ENCODE measurements at regions not wholly inside any gene's neighbourhood (a gene's known extent, or its start where the extent isn't known, plus 50 kb on each side); places are given as distances from the start of the nearest gene placed in this dataset.

DNA sequence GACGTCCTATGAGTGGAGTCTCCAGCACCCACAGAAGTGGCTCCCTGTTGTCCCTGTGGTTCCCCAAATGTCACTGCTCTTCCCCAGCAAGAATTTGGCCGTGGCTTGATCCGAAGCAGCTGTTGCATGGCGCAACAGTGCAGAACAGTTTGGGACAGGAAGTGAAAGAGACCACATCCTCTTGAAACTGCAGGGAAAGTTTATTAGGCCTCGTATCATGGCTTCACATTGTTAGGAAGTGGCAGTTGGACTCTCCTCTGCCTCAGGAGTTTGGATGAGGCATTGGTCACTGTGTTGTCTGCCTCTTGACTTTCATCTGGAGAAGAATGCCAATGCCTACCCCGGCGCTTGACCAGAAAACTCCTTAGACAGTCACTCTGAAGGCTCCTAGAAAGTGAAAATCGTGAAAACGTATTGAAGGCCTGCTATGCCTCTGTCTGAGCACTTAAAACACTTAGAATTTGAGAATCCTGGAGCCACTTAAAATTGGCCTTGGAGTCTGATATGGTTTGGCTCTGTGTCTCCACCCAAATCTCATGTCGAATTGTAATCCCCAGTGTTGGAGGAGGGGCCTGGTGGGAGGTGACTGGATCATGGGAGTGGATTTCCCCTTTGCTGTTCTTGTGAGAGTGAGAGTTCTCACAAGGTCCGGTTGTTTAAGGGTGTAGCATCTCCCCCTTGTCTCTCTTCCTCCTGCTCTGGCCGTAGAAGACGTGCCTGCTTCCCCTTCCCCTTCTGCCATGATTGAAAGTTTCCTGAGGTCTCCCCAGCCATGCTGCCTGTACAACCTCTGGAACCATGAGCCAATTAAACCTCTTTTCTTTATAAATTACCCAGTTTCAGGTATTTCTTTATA is 334.9 kb upstream of the JARID2 start:
- no peak for DNase-seq (ENCODE audit: low spot score)
- in situ Hi-C loops (cut with HindIII; ENCODE audit: low sequenced_read_pairs), result no loop called here

DNA sequence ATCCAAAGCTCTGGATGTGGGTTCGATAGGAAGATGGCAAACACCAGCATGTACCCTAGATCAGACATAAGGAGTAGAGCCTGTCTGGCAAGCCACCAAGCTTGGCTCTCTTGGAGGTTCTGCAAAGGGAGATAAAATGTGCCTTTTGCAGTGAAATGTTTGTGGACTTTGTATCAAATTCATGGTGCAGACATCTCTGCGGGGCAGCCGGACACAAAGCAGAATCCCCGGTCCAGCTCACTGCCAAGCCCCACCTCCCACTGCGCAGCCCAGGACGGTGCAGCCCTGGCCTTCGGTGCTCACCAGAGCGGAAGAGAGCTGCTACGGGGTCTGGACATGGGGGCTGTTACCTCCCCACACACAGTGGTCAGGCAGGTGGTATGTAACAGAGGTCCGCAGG is 333.6 kb upstream of the JARID2 start:
- in situ Hi-C loops (cut with HindIII; ENCODE audit: low sequenced_read_pairs), result no loop called here
- no peak for DNase-seq (ENCODE audit: low spot score)

DNA sequence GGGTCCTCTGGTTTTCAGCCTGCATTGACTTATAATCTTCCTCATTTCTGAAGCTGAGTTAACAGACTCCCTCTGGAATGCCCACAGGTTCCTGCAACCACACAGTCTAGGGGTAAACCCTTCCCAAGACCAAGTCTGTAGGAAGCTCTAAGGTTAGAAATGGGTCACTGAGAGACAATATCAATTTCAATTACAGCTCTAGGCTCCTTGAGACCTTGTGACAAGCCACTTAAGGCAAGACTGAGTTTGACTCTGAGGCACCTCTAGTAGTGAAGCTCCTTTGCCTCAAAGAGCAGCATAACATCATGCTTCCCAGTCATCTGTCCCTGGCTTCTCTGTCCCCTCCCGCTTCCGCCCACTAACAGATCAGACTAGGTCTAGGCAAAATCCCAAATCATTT is 333.2 kb upstream of the JARID2 start:
- in situ Hi-C loops (cut with HindIII; ENCODE audit: low sequenced_read_pairs), result no loop called here
- no peak for DNase-seq (ENCODE audit: low spot score)

DNA sequence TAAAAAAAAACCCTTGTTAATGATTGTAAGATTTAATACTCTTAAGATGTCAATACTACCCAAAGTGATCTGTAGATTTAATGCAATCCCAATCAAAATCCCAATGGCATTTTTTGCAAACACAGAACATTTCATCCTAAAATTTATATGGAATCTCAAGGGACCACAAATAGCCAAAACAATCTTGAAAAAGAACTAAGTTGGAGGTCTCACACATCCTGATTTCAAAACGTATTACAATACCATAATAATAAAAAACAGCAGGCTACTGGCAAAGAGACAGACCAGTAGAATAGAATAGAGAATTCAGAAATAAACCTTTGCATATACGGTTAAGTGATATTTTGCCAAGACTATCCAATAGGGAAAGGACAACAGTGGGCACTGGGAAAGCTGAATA is 331.9 kb upstream of the JARID2 start:
- no peak for DNase-seq (ENCODE audit: low spot score)
- in situ Hi-C loops (cut with HindIII; ENCODE audit: low sequenced_read_pairs), result no loop called here

DNA sequence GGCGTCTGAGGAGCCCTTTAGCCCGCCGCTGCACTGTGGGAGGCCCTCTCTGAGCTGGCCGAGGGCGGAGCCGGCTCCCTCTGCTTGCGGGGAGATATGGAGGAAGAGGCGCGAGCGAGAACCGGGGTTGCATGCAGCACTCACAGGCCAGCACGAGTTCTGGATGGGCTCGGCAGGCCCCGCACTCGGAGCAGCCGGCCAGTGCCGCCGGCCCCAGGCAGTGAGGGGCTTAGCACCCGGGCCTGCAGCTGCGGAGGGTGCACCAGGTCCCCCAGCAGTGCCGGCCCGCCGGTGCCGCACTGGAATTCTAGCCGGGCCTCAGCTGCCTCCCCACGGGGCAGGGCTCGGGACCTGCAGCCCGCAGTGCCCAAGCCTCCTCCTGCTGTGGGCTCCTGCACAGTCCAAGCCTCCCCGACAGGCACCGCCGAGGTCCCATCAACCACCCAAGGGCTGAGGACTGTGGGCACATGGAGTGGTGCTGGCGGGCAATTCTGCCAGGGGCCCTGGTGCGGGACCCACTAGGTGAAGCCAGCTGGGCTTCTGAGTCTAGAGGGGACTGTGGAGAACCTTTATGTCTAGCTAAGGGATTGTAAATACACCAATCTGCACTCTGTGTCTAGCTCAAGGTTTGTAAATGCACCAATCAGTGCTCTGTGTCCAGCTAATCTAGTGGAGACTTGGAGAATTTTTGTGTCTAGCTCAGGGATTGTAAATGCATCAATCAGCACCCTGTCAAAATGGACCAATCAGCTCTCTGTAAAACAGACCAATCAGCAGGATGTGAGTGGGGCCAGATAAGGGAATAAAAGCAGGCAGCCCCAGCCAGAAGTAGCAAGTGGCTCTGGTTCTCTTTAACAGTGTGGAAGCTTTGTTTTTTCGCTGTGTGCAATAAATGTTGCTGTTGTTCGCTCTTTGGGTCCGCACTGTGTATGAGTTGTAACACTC is 329.7 kb upstream of the JARID2 start:
- in situ Hi-C loops (cut with HindIII; ENCODE audit: low sequenced_read_pairs), result no loop called here
- no peak for DNase-seq (ENCODE audit: low spot score)

DNA sequence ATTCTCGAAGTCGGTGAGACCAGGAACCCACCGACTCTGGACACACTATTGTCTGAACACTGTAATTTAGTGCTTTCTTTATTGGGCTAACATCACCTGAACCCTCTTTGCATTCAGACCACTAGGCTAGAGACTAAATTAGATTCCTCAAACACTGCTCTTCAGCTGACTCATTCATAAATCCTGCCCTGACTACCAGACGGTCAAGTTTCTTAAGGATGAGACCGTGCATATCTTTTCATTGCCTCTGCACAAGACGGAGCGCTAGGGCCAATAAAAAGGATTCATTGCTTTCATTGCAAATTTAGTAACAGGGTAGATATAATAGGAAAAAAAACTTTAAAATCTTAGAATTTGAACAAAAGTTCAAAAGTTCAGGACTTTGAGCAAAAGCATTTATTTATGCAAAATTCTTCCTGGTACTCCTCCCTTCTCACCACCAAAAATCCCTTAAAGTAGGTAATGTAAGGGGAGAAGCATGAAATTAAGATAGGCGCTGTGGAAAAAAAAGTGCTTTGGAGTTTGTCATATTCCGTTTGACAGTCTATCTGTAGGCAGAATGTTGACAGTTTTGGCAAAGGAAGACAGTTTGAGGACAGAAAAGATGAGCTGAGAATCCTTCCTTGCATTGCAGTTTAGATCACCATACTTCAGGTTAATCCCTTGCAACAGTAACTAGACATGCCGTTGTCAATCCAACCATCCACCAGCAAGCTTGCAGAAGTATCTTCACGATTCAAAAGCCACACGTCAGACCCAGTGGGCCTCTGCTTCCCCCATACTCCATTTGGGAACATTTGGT is 328.6 kb upstream of the JARID2 start:
- in situ Hi-C loops (cut with HindIII; ENCODE audit: low sequenced_read_pairs), result no loop called here
- no peak for DNase-seq (ENCODE audit: low spot score)

DNA sequence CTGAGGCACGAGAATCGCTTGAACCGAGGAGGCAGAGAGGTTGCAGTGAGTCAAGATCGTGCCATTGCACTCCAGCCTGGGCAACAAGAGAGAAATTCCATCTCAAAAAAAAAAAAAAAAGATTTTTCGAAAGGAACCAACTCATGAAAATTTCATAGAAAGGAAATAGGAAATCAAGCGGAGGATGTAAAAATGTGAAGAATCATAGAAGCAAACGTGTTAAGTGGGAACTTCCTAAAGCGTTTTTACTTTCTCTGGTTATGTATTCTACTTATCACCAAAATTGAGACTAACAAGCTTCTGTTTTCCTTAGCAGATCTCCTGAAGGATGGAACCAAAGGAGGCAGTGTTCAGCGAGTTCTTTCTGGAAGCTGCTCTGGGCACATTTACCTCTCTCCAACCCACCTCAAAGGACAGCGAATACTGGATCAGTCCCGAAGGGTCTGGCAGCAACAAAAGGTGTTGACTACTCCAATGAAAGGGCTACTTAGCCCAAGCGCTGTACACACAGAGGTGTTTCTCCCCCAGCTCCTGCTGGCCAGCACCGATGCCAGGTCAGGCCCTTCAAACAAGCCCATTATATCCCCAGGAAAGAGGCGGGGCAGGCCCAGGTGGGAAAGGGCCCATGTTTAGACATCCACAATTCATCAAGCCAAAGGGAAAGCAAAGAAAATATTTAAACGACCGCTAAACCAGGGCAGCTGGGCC is 327.5 kb upstream of the JARID2 start:
- DNase-seq (ENCODE audit: low spot score), result no peak
- in situ Hi-C loops (cut with HindIII; ENCODE audit: low sequenced_read_pairs), result no loop called here

DNA sequence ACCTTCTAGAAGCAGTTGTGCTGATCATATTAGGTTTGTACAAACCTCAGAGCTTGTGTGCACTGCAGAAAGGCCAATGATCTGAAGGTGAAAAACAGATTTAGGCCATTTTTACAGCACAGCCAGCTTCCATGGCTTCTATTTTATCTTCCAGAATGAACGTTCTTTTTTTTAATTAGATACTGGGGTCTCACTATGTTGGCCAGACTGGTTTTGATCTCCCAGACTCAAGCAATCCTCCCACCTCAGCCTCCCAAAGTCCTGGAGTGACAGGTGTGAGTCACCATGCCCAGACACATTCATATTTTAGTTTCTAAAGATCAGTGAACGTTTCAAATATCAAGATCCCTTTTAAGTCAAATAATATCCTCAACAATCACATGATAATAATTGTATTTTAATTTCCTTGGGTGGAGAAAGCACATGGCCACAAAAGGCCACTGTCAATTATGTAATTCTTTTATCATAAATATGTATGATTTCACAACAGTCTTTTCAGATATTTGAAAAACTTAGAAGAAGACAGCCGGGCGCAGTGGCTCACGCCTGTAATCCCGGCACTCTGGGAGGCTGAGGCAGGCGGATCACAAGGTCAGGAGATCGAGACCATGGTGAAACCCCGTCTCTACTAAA is 326.7 kb upstream of the JARID2 start:
- in situ Hi-C loops (cut with HindIII; ENCODE audit: low sequenced_read_pairs), result no loop called here
- no peak for DNase-seq (ENCODE audit: low spot score)

DNA sequence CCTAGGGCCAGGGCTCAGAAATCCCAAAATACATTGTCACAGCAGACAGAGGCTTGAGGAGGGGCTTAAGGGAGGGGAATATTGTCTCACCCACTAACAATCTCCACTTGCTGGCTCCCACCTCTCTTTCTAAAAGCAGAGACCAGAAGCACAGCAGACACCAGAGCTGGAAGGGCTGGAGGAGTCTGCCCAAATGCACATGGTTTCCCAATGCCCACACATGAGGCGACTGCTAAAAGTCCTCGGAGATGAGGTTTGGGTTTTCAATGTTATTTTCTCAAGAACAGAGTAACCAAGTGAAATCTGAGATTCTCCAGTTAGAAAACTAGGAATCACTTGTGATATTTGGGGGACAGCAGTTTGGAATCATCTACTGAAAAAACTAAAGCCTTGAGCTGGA is 325.6 kb upstream of the JARID2 start:
- no peak for DNase-seq (ENCODE audit: low spot score)
- in situ Hi-C loops (cut with HindIII; ENCODE audit: low sequenced_read_pairs), result no loop called here

DNA sequence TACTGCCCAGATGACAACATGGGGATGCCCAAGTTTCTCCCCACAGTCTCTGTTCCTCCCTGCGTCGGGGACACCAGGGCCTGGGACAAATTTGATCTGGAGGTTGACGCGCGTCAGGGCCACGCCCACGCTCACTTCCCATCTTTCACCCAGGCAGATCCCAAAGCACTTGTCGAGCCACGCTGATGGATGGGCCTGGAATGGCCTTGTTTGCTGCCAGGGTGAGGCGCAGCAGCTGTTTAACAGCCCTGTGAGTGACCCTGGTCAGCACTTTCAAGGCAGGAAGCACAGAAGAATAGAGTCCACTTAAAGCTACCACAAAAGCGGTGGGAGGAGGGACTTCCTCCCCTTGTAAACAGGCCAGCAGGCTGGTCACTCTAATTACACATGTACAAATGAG is 324.7 kb upstream of the JARID2 start:
- in situ Hi-C loops (cut with HindIII; ENCODE audit: low sequenced_read_pairs), result no loop called here

DNA sequence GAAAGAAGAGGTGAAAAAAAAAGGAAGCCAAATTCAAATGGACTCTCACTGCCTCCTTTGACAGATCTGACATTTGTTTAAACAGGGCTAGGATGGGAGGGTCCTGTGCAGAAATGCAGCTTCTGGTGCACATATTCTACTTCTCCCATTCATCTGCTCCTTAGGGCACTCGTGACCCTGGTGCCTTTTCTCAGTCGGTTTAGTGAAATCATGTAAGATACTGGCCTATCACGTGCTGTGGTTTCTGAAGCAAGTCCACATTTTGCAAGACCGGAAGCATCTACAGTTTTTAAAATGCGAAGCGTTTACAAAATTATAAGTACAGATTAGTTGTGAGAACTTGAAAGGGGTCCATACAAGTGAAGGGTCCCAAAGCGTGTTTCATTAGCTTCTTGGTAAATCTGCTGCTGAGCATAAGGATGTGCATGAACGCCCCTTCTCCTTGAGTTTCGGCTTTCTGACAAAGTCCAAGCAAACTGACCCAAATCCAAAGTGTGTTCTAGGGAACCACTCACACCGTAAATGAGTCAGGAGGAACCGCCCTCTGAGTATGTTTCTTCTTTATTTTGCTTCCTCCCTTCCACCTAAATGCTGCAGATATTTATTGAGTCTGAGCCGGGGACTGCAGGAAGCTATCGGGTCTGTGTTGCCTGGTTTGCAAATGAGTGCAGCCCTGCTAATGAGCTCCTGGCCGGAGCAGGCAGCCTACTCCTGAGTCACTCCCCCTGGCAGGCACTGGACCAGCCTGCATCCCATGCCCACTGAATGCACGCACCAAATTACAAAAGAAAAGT is 323.8 kb upstream of the JARID2 start:
- DNase-seq (ENCODE audit: low spot score), result peak; percentile 66
- in situ Hi-C loops (cut with HindIII; ENCODE audit: low sequenced_read_pairs), result no loop called here

More for the DNA sequence above, 324.7 kb upstream of the JARID2 start:
- no peak for DNase-seq (ENCODE audit: low spot score)

DNA sequence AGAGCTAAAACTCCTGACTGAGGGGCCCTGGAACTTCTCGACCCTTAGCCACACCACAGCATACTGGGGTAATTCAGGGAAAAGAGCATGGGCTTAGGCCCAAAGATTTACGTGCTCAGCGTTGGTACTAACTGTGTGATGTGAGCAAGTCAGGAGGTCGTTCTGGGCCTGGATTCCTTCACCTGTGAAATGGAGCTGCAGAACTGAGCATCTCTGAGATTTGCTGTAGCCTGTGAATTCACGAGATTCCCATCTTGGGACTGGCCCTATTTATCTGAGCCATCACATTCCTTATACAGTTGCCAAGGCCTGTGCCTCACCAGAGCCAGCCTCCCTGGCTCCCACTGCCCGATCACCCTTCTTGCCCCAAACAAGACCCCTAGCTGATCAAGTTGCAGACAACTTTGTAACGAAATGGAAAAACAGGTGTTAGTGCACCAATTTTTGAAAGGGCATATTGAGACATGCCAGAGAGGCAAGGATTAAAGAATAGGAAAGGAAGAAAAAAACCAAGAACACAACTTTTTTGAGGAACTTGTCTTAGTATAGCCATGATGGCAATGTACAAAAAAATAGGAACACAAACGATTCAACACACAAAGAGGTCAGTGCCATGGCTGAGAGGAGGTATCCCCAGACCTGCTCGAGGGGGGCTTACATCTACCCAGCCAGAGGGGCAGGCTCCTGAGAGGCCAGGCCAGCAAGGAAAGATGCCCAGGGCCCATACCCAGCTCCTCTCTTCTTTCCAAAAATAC is 323.0 kb upstream of the JARID2 start:
- DNase-seq (ENCODE audit: low spot score), result no peak
- in situ Hi-C loops (cut with HindIII; ENCODE audit: low sequenced_read_pairs), result no loop called here

DNA sequence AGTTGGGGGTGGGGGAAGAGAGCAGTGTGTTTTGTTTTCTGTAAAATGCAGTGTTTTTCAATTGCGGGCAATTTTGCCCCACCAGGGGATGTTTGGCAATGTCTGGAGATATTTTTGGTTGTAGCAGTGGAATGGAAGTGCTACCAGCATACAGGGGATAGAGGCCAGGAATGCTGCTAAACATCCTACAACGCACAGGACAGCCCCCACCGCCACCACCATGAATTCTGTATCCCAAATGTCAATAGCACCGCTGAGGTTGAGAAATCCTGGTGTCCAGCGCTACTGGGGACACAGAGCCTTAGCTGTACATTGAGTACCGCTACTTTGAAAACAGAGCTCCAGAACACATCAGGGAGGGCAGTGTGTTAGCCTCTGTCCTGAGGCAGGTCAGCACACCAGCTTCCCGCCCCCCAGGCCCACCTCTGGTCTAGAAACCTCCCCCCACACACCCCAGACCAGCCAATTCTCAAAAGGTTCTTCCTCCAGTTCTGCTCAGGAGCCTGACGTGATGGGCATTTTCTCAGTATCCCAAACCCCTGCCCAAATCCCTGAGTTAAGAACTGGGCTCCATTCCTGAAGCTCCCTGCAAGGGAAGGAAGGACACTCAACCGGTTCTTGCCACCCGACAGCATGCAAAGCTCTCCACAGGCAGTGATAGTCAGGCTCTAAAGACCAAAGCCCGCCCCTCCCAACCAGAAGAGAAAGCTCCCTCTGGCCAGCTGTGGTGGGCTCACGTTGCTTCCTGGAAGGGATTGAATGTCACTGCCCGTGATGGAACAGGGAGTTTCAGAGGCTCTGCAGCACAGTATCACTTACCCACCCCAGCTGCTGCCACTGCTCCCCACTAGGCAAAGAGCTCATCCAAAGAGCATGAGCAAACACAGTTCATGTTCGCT is 321.5 kb upstream of the JARID2 start:
- in situ Hi-C loops (cut with HindIII; ENCODE audit: low sequenced_read_pairs), result no loop called here
- no peak for DNase-seq (ENCODE audit: low spot score)

DNA sequence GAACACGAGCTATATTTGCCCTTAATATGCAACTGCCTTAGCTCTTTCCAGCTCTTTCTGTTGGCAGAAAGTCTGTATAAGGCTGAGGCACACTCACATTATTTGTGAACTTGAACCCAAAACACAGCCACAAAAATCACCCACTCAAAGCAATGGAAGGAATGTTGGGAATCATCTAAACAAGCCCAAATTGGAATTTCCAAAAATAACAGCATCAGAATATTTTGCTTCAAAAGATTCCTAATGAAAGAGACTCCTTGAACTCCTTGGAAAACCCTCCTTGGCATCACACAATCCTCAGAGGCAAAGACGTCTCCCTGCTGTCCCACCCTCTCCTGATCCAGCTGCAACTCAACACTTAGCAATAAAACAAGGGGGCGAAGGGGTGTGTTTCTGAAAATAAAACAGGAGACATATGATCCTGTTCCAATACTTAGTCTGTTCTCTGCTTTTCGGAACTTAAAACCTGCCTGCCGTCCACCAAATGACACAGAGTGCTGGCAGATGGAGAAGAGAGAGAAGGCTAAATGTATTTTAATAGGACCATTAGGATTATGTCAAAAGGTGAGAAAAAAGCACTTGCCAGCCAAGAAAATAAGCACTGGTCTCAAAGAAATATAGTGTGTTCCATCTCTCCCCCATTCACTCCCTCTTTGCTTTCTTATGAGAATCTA is 320.7 kb upstream of the JARID2 start:
- DNase-seq (ENCODE audit: low spot score), result no peak
- in situ Hi-C loops (cut with HindIII; ENCODE audit: low sequenced_read_pairs), result no loop called here

DNA sequence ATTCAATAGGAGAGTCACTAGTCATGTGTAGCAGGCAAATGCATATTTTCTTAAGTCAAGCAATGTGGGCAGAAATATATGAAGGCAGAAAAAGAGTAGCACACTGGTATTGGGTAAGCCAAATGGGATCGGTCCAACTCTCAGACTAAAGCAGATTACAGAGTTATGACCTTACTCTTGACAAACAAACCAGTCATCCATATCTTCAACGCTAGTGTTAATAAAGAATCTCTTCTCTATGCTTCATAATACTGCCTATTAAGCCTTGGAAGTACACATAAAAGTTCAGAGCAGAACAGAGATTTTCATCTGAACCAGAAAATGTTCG is 320.2 kb upstream of the JARID2 start:
- DNase-seq (ENCODE audit: low spot score), result no peak
- in situ Hi-C loops (cut with HindIII; ENCODE audit: low sequenced_read_pairs), result no loop called here

DNA sequence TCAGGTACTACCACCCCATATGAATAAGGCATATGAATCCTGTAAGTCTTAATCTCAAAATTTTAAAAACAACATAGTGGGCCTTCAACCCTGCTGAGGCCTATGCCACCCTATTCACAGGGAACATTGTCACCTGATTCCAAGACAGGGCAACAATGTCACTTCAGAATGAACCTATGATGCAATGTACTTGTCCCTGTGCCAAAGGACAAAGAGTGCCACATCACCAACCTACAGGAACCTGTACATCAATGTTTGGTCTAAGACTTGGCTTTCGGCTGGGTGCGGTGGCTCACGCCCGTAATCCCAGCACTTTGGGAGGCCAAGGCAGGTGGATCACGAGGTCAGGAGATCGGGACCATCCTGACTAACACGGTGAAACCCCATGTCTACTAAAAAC is 318.5 kb upstream of the JARID2 start:
- in situ Hi-C loops (cut with HindIII; ENCODE audit: low sequenced_read_pairs), result no loop called here
- no peak for DNase-seq (ENCODE audit: low spot score)
